IMR-90 (cell line): ENCODE measurements at regions not wholly inside any gene's neighbourhood (a gene's known extent, or its start where the extent isn't known, plus 50 kb on each side); places are given as distances from the start of the nearest gene placed in this dataset.

Source experiments
- BHLHE40 ChIP-seq: fragments of 150-350 bp; IDR thresholded peaks from 2 replicates; pipeline ENCODE4 v1.6.1; 2016; ENCODE audit warnings: mild to moderate bottlenecking, low read depth, low read length
- CEBPB ChIP-seq: IDR thresholded peaks from 2 replicates; pipeline ENCODE4 v1.6.1; 2012; ENCODE audit warnings: low read depth, low read length, improper control_type of control experiment
- CTCF ChIP-seq: conservative IDR thresholded peaks from 2 replicates; pipeline ENCODE4 v1.5.1; 2012; ENCODE audit warnings: mild to moderate bottlenecking, low read depth, low read length, improper control_type of control experiment
- FOS ChIP-seq: fragments of 150-350 bp; IDR thresholded peaks from 2 replicates; pipeline ENCODE4 v1.6.1; 2016; ENCODE audit warnings: low read depth, low read length
- MAFK ChIP-seq: IDR thresholded peaks from 2 replicates; pipeline ENCODE4 v1.6.1; 2012; ENCODE audit warnings: low read depth, low read length, improper control_type of control experiment
- MAZ ChIP-seq: IDR thresholded peaks from 2 replicates; pipeline ENCODE4 v1.6.1; 2012; ENCODE audit warnings: low read depth, mild to moderate bottlenecking, low read length, improper control_type of control experiment, moderate library complexity, borderline replicate concordance
- MXI1 ChIP-seq: IDR thresholded peaks from 2 replicates; pipeline ENCODE4 v1.6.1; 2012; ENCODE audit warnings: low read depth, mild to moderate bottlenecking, low read length, moderate library complexity, borderline replicate concordance
- POLR2A ChIP-seq: IDR thresholded peaks from 2 replicates; pipeline ENCODE4 v1.6.1; 2012; ENCODE audit warnings: mild to moderate bottlenecking, low read depth, low read length
- RAD21 ChIP-seq: IDR thresholded peaks from 2 replicates; pipeline ENCODE4 v1.6.1; 2012; ENCODE audit warnings: low read length, improper control_type of control experiment
- RCOR1 ChIP-seq: IDR thresholded peaks from 2 replicates; pipeline ENCODE4 v1.6.1; 2012; ENCODE audit warnings: mild to moderate bottlenecking, low read length, improper control_type of control experiment; ENCODE audit not compliant: insufficient replicate concordance
- RFX5 ChIP-seq: IDR thresholded peaks from 2 replicates; pipeline ENCODE4 v1.8.0; 2012; ENCODE audit warnings: low read depth, mild to moderate bottlenecking, low read length, moderate library complexity
- SMC3 ChIP-seq: fragments of 150-350 bp; IDR thresholded peaks from 2 replicates; pipeline ENCODE4 v1.6.1; 2016; ENCODE audit warnings: low read depth, mild to moderate bottlenecking, antibody characterized with exemption, low read length, moderate library complexity
- TF ChIP-seq, protein P1 (sequence below): fragments of 150-350 bp; IDR thresholded peaks from 2 replicates; pipeline ENCODE4 v1.6.1; 2016; ENCODE audit warnings: low read depth, mild to moderate bottlenecking, low read length, moderate library complexity, borderline replicate concordance

DNA sequence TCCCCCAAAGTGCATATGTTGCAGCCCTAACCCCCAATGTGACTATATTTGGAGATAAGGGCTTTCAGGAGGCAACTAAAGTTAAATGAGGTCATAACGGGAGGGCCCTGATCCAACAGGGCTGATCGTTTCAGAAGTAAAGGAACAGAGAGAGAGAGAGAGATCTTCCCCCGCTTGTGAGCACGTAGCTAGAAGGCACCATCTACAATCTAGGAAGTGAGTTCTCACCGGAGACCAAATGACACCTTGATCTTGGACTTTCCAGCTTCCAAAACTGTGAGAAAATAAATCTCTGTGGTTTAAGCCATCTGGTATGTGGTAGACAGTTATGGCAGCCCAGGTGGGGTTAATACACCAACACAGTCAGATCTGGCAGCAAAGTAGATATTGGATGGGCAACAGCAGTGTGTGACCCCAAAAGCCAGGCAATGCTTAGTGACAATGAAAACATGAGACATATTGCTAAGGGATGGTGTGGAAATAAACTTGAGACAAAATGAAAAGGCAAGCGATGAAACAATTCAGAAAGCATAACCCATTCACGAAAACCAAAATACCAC is 147.2 kb upstream of the GSC start:
- TF ChIP-seq SMC3 (no peak), CTCF (no peak), MAFK (no peak), MXI1 (no peak), POLR2A (no peak), BHLHE40 (no peak), RAD21 (no peak), RCOR1 (no peak), CEBPB (no peak), FOS (no peak), RFX5 (no peak), MAZ (no peak)
- TF ChIP-seq, protein P1, sequence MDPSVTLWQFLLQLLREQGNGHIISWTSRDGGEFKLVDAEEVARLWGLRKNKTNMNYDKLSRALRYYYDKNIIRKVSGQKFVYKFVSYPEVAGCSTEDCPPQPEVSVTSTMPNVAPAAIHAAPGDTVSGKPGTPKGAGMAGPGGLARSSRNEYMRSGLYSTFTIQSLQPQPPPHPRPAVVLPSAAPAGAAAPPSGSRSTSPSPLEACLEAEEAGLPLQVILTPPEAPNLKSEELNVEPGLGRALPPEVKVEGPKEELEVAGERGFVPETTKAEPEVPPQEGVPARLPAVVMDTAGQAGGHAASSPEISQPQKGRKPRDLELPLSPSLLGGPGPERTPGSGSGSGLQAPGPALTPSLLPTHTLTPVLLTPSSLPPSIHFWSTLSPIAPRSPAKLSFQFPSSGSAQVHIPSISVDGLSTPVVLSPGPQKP = no peak
